ENCODE measurements at regions not wholly inside any gene's neighbourhood (a gene's known extent, or its start where the extent isn't known, plus 50 kb on each side); places are given as distances from the start of the nearest gene placed in this dataset.

GRCh38 chr3:56994391-56994790 is 66.1 kb upstream of the SPATA12 start:
- ChIA-PET POLR2A (ENCODE audit: unreplicated experiment) (no interaction called here), CTCF (no interaction called here)
- Histone ChIP-seq H3K9me1 (ENCODE audit: insufficient read depth, low read length) (no peaks in the 10 kb centered on the region), H3K9me3 (ENCODE audit: control insufficient read depth, insufficient read depth, low read length) (no peaks in the 10 kb centered on the region), H3K56ac (ENCODE audit: extremely low read depth, insufficient read depth, low read length) (no peak overlapping the region), H2AFZ (replicated peaks; ENCODE audit: low read length, poor library complexity) (no peak overlapping the region), H3K4me1 (ENCODE audit: control insufficient read depth, insufficient read depth, low read length) (peaks cover 13% of the 10 kb centered on the region; the same call in 1 of the 2 replicates), H4K5ac (ENCODE audit: low read depth, low read length) (no peak overlapping the region), H2BK15ac (ENCODE audit: low read depth, low read length) (no peak overlapping the region), H3K18ac (ENCODE audit: low read depth, low read length) (no peak overlapping the region), H3K4me3 (ENCODE audit: insufficient read depth, low read depth, low read length) (no peak overlapping the region), H4K91ac (ENCODE audit: insufficient read depth, low read depth, low read length) (no peak overlapping the region), H3K4me2 (ENCODE audit: low read depth, low read length) (no peak overlapping the region), H3K4ac (ENCODE audit: low read depth, low read length) (no peak overlapping the region), H3K36me3 (ENCODE audit: control insufficient read depth, insufficient read depth, low read length) (no peaks in the 10 kb centered on the region), H4K8ac (ENCODE audit: low read depth in 2 of 2, low read length in 2 of 2) (no peak overlapping the region), H3K23ac (ENCODE audit: low read depth, low read length) (no peak overlapping the region), H2AK5ac (ENCODE audit: low read depth, low read length) (no peak overlapping the region), H3K14ac (replicated peaks; ENCODE audit: low read depth, low read length) (no peak overlapping the region), H2BK5ac (ENCODE audit: low read depth, low read length, poor library complexity, severe bottlenecking) (no peak overlapping the region), H2BK120ac (ENCODE audit: low read depth, low read length) (no peak overlapping the region), H3K27ac (ENCODE audit: insufficient read depth, low read length) (no peak overlapping the region), H4K20me1 (ENCODE audit: insufficient read depth, low read length) (no peaks in the 10 kb centered on the region), H2BK20ac (ENCODE audit: low read depth, low read length) (no peak overlapping the region), H2AK9ac (replicated peaks; ENCODE audit: low read depth, low read length, poor library complexity) (no peak overlapping the region), H3K79me1 (ENCODE audit: low read depth in 1 of 2, low read length in 2 of 2) (no peaks in the 10 kb centered on the region), H3K27me3 (ENCODE audit: control insufficient read depth, insufficient read depth, low read length) (peaks cover 16% of the 10 kb centered on the region), H3K9ac (ENCODE audit: low read depth, low read length) (no peak overlapping the region)
- intact Hi-C loops (cut with micrococcal nuclease) = no loop called here
- BruUV-seq (replicated peaks) = no TSS peak
- no peak for ATAC-seq (ENCODE audit: low read depth)
- DNase-seq = no peak
- dilution Hi-C loops (cut with HindIII; ENCODE audit: low sequenced_read_pairs, unreplicated experiment) = no loop called here
- TF ChIP-seq USF2 (IDR thresholded peaks at IDR 0.05; ENCODE audit: low read depth, low read length) (no peak), ELK1 (IDR thresholded peaks at IDR 0.05; ENCODE audit: borderline replicate concordance, low read depth, low read length) (no peak), CTCF (conservative IDR thresholded peaks at IDR 0.05; ENCODE audit: low read depth, low read length) (no peak), CHD1 (IDR thresholded peaks at IDR 0.05; ENCODE audit: low read depth, low read length) (no peak), MAZ (IDR thresholded peaks at IDR 0.05; ENCODE audit: borderline replicate concordance, low read depth, low read length) (no peak), CEBPB (IDR thresholded peaks at IDR 0.05; ENCODE audit: low read depth, low read length) (no peak), POLR2A (IDR thresholded peaks at IDR 0.05; ENCODE audit: low read depth, low read length) (no peak), BHLHE40 (IDR thresholded peaks at IDR 0.05; ENCODE audit: low read depth, low read length) (no peak), RCOR1 (IDR thresholded peaks at IDR 0.05; ENCODE audit: insufficient replicate concordance, low read length) (no peak), RFX5 (IDR thresholded peaks at IDR 0.05; ENCODE audit: low read depth, low read length) (no peak)
- in situ Hi-C loops (cut with MboI; ENCODE audit: low sequenced_read_pairs) = no loop called here
- no CpG with 5 or more reads among the region's 6 CpGs for WGBS, 2 experiments (ENCODE audit: extremely low coverage in 2 of 2, insufficient read length in 1 of 2)
